C4-2B (cell line): ENCODE measurements at regions not wholly inside any gene's neighbourhood (a gene's known extent, or its start where the extent isn't known, plus 50 kb on each side); places are given as distances from the start of the nearest gene placed in this dataset.
"Not testable (repeated sequence)": the region's sequence is repeated elsewhere in the genome, so short reads cannot be mapped to it uniquely, and the experiment has no call there.

Experiments
- H3K27ac ChIP-seq: fragments of 450-650 bp; 2 replicates; pipeline ENCODE4 v1.5.1; 2017
- ZFX ChIP-seq: fragments of 450-650 bp; IDR thresholded peaks from 2 replicates; pipeline ENCODE4 v1.6.1; 2017
- TF ChIP-seq, protein P1 (sequence below): fragments of 450-650 bp; conservative IDR thresholded peaks from 2 replicates; pipeline ENCODE4 v1.5.1; 2017; ENCODE audit warnings: mild to moderate bottlenecking

DNA sequence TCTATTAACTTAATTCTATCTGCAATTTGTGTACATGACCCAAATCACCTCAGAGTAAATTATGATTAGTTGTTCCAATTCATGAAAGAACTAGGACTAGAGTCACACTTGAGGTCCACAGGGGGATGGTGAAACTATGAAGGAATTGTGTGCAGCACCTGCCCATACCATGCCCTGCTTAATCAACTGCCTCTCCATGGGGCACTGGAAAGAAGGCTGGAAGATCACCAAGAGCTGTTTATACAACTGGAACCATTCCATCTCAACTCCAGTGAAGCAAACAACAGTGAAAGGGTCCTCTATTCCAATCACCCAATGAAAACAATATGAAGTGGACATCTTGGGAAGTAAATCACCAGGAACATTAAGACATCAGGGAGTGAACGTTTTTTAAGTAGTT lies 98.7 kb upstream of the SEMA3D start:
- no peak overlapping the region for H3K27ac ChIP-seq
- TF ChIP-seq, protein P1, sequence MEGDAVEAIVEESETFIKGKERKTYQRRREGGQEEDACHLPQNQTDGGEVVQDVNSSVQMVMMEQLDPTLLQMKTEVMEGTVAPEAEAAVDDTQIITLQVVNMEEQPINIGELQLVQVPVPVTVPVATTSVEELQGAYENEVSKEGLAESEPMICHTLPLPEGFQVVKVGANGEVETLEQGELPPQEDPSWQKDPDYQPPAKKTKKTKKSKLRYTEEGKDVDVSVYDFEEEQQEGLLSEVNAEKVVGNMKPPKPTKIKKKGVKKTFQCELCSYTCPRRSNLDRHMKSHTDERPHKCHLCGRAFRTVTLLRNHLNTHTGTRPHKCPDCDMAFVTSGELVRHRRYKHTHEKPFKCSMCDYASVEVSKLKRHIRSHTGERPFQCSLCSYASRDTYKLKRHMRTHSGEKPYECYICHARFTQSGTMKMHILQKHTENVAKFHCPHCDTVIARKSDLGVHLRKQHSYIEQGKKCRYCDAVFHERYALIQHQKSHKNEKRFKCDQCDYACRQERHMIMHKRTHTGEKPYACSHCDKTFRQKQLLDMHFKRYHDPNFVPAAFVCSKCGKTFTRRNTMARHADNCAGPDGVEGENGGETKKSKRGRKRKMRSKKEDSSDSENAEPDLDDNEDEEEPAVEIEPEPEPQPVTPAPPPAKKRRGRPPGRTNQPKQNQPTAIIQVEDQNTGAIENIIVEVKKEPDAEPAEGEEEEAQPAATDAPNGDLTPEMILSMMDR = no peak
- no peak for TF ChIP-seq ZFX

DNA sequence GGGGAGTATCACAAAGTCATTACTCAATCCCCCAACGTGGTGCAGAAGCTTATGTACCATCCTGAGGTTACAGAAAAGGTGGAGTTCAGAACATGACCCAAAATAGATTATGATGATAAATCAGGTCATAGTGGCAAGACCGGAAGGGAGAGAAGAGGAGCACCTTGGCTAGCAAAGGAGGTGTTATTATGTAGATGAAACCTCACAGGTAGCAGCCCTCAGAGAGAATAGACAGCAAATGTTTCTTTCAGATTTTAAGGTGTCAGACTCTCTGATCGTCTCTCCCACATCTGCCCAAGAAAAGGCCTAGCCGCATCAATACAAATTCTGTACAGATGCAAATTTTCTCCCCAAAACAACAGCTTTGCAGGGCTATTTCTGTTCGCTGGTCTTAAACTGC lies 88.3 kb upstream of the SEMA3D start:
- H3K27ac ChIP-seq = no peak overlapping the region
- no peak for TF ChIP-seq ZFX
- TF ChIP-seq, protein P1 = no peak

DNA sequence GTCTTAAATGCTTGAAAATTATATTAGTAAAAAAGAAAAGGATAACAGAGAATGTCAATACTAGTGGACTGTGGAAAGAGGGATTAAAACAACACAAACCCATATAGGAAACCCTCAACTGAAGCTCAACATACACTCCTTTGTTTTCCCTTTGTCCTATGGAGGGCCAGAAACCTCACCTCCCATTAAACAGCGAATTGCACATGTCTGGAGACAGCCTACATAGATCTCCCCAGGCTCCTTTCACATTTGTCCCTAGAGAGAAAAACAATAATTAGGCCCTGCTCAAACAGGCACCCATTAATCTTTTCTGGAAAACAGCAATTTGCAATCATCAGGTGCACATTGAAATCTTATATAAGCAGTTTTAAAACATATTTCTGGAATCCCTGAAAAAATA lies 87.6 kb upstream of the SEMA3D start:
- no peak overlapping the region for H3K27ac ChIP-seq
- TF ChIP-seq ZFX = no peak
- TF ChIP-seq, protein P1 = no peak

DNA sequence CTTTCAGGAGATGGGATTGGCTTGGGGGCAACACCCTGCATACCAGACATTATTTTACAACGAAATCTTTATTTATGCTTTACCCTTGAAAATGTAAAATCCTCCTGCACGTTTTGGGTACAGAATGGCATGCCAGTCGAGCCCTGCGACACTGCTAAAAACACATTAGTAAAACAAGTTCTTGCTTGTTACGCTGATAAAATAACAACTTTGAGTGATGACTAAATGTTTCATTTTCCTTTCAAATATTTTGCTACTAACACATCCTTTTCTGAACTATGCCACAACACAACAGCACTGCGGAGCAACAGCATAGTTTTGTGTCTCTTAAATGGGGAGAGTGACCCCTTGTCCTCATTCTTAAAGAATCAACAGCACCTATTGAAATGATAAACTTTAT lies 76.0 kb upstream of the SEMA3D start:
- H3K27ac ChIP-seq = no peak overlapping the region
- TF ChIP-seq, protein P1 = no peak
- no peak for TF ChIP-seq ZFX

DNA sequence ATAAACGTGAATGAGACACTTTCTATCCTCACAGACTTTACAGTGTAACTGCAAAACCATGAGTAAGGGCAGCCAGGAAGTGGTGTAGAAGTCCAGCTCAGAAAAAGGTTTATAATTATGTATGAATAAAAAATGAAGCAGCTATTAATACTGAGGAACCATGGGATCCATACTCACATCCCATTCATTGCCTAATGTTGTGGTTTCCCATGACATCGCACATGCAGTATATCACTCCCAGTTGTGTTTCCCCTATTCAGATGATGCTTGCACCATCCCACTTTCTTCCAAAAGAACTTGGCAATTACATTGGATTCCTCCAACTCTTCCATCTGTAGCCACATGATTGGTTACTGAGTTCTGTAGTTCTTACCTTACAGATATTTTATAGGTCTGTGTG lies 74.5 kb upstream of the SEMA3D start:
- H3K27ac ChIP-seq = no peak overlapping the region

DNA sequence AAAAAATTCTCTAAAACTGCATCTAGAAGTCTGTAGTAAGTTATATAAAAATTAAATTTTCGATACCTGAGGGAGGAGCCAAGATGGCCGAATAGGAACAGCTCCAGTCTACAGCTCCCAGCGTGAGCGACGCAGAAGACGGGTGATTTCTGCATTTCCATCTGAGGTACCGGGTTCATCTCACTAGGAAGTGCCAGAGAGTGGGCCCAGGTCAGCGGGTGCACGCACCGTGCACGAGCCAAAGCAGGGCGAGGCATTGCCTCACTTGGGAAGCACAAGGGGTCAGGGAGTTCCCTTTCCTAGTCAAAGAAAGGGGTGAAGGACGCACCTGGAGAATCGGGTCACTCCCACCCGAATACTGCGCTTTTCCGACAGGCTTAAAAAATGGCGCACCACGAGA lies 62.9 kb upstream of the SEMA3D start:
- not testable (repeated sequence) for H3K27ac ChIP-seq

More for the DNA sequence above, 74.5 kb upstream of the SEMA3D start:
- TF ChIP-seq, protein P1 = no peak
- TF ChIP-seq ZFX = no peak

DNA sequence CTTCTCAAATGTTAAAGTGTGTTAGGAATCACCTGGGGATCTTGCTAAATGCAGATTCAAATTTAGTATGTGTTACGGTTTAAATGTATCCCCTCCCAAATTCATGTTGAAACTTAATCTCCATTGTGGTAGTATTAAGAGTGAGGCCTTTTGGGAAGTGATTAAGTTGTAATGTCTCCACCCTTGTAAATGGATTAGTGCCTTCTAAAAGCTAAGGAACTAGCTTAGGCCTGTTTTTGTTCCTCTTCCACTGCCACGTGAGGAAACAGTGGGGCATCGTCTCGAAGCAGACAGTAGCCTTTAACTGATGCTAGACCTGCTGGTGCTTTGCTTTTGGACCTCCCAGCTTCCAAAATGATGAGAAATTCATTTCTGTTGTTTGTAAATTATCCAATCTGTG lies 52.3 kb upstream of the SEMA3D start:
- no peak overlapping the region for H3K27ac ChIP-seq
- TF ChIP-seq, protein P1 = no peak
- no peak for TF ChIP-seq ZFX

DNA sequence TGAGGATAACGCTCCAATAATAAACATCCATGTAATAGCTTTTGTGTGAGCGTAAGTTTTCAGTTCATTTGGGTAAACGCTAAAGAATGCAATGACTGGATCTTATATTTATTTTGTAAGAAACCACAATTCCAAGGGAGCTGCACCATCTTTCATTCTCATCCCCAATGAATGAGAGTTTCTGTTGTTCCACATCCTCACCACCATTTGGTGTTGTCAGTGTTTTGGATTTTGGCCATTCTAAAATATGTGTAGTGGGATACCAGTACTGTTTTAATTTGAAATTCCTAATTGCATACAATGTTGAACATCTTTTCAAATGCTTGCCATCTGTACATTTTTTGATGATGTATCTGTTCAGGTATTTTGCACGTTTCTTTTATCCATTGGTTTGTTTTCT lies 50.9 kb upstream of the SEMA3D start:
- H3K27ac ChIP-seq = no peak overlapping the region
- no peak for TF ChIP-seq ZFX
- TF ChIP-seq, protein P1 = no peak
